Ovary (tissue), 3 donors: ENCODE measurements at regions not wholly inside any gene's neighbourhood (a gene's known extent, or its start where the extent isn't known, plus 50 kb on each side); places are given as distances from the start of the nearest gene placed in this dataset.

Source experiments
- CTCF ChIP-seq, 3 donors: fragments of 450-650 bp in 2 of 3; fragments of 200-600 bp in 1 of 3; IDR thresholded peaks; one replicate each; pipeline versions ENCODE4 v1.5.1 to v1.8.0; 2016 to 2022; ENCODE audit warnings: antibody characterized with exemption in 3 of 3, mild to moderate bottlenecking in 1 of 3
- EP300 ChIP-seq: sonication (generic); formaldehyde crosslinking; IDR thresholded peaks from one replicate; pipeline ENCODE4 v1.6.1; 2017; ENCODE audit warnings: antibody characterized with exemption
- POLR2A ChIP-seq: fragments of 450-650 bp; IDR thresholded peaks from one replicate; pipeline ENCODE4 v1.6.1; 2017; ENCODE audit warnings: antibody characterized with exemption, mild to moderate bottlenecking, moderate library complexity
- donor health status: DM: no; HTN: no; CAD: no.

DNA sequence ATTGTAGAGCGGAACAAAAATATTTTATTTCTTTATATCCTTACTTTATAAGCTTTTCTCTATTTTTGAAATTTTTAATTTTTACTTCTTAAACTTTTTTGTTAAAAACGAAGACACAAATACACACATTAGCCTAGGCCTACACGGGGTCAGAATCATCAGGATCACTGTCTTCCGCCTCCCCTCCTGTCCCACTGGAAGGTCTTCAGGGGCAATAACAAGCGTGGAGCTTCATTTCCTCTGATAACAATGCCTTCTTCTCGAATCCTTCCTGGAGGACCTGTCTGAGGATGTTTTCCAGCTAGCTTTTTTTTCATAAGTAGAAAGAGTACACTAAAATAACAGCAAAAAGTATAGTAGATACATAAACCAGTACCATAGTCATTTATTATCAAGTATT lies 77.7 kb upstream of the DGKG start:
- no peak for TF ChIP-seq EP300
- no peak for TF ChIP-seq CTCF (IDR thresholded peaks at IDR 0.05)
- TF ChIP-seq POLR2A: no peak
